ENCODE measurements at regions not wholly inside any gene's neighbourhood (a gene's known extent, or its start where the extent isn't known, plus 50 kb on each side); places are given as distances from the start of the nearest gene placed in this dataset.

DNA sequence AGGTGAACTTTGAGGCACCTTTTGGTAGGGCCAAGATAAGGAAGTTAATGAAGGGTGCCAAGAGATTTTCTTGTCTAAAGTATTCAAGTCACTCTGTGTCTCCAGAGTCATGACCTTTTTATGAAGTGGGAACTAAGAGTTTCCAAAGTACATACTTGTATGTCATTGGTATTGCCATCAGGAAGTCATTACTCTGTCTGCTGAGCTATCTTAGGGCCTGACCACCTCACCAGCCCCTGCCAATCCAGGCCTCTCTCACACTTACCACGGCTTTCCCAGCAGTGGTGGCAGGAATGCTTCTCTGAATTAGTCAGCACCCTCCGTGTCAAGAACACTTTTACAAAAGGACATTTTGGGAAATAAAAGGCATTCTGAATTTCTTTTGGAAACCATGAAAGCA, 192.8 kb upstream of the MTNR1B start:
- DNase-seq (no peak), ATAC-seq (ENCODE audit: poor library complexity) (no peak)
- no peak overlapping the region for H3K27ac Mint-ChIP-seq
- ChIA-PET POLR2A (no interaction called here), CTCF (no interaction called here)
- no peak overlapping the region for H3K27ac ChIP-seq (ENCODE audit: low read depth in 1 of 2, low read length in 2 of 2)
- H3K4me1 Mint-ChIP-seq (ENCODE audit: low read depth): no peaks in the 10 kb centered on the region
- H3K4me1 ChIP-seq (ENCODE audit: insufficient read depth, low read length): no peaks in the 10 kb centered on the region
- intact Hi-C loops (cut with DNase I, micrococcal nuclease): no loop called here
- no peaks in the 10 kb centered on the region for H3K27me3 Mint-ChIP-seq
- no peaks in the 10 kb centered on the region for H3K9me3 ChIP-seq (ENCODE audit: control insufficient read depth in 1 of 2, insufficient read depth in 1 of 2, low read length in 2 of 2)
- H3K27me3 ChIP-seq (ENCODE audit: control insufficient read depth in 1 of 2, insufficient read depth in 2 of 2, low read length in 2 of 2): no peaks in the 10 kb centered on the region
- H3K36me3 ChIP-seq (ENCODE audit: insufficient read depth, low read length): no peaks in the 10 kb centered on the region
- no peaks in the 10 kb centered on the region for H3K9me3 Mint-ChIP-seq
- no peak overlapping the region for H3K4me3 ChIP-seq (ENCODE audit: low read length)
- H3K36me3 Mint-ChIP-seq (ENCODE audit: low read depth): no peaks in the 10 kb centered on the region
- no peak overlapping the region for H3K4me3 Mint-ChIP-seq
- TF ChIP-seq, protein P1, sequence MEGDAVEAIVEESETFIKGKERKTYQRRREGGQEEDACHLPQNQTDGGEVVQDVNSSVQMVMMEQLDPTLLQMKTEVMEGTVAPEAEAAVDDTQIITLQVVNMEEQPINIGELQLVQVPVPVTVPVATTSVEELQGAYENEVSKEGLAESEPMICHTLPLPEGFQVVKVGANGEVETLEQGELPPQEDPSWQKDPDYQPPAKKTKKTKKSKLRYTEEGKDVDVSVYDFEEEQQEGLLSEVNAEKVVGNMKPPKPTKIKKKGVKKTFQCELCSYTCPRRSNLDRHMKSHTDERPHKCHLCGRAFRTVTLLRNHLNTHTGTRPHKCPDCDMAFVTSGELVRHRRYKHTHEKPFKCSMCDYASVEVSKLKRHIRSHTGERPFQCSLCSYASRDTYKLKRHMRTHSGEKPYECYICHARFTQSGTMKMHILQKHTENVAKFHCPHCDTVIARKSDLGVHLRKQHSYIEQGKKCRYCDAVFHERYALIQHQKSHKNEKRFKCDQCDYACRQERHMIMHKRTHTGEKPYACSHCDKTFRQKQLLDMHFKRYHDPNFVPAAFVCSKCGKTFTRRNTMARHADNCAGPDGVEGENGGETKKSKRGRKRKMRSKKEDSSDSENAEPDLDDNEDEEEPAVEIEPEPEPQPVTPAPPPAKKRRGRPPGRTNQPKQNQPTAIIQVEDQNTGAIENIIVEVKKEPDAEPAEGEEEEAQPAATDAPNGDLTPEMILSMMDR (IDR thresholded peaks at IDR 0.05): no peak

DNA sequence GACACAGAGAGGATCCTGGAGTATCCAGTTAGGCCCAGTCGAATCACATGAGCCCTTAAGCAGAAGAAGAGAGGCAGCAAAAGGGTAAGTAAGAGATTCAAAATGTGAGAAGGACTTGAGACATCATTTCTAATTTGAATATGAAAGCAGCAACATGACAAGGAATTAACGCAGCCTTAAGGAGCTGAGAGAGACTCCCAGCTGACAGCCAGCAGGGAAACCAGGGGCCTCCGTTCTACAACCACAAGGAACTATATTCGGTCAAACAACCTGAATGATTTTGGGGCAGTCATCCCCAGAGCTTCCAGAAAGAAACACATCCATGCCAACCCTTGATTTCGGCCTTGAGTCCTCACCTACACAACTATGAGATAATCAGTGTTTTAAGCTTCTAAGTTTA, 189.7 kb upstream of the MTNR1B start:
- Mint-ChIP-seq H3K27me3 (peaks cover 4% of the 10 kb centered on the region), H3K4me1 (ENCODE audit: low read depth) (no peaks in the 10 kb centered on the region), H3K36me3 (ENCODE audit: low read depth) (no peaks in the 10 kb centered on the region), H3K9me3 (no peaks in the 10 kb centered on the region), H3K27ac (no peak overlapping the region), H3K4me3 (no peak overlapping the region)
- Histone ChIP-seq H3K4me1 (ENCODE audit: insufficient read depth, low read length) (no peaks in the 10 kb centered on the region), H3K9me3 (ENCODE audit: control insufficient read depth in 1 of 2, insufficient read depth in 1 of 2, low read length in 2 of 2) (no peaks in the 10 kb centered on the region), H3K36me3 (ENCODE audit: insufficient read depth, low read length) (no peaks in the 10 kb centered on the region), H3K27ac (ENCODE audit: low read depth in 1 of 2, low read length in 2 of 2) (no peak overlapping the region), H3K4me3 (ENCODE audit: low read length) (no peak overlapping the region), H3K27me3 (ENCODE audit: control insufficient read depth in 1 of 2, insufficient read depth in 2 of 2, low read length in 2 of 2) (no peaks in the 10 kb centered on the region)
- intact Hi-C loops (cut with DNase I, micrococcal nuclease): no loop called here
- TF ChIP-seq, protein P1 (IDR thresholded peaks at IDR 0.05): no peak
- ATAC-seq (ENCODE audit: poor library complexity) (no peak), DNase-seq (no peak)
- ChIA-PET POLR2A (no interaction called here), CTCF (no interaction called here)

DNA sequence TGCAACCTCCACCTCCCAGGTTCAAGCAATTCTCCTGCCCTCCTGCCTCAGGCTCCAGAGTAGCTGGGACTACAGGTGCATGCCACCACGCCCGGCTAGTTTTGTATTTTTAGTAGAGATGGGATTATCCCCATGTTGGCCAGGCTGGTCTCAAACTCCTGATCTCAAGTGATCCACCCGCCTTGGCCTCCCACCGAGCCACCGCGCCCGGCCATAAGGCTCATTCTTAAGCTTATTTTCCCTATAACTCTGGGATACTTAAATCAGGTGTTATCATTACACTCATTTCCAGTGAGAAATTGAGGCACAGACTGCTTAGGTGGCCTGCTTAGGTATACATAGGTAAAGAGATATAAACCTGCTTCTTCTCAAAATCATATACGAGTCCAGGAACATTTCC, 188.3 kb upstream of the MTNR1B start:
- Mint-ChIP-seq H3K27ac (no peak overlapping the region), H3K4me3 (no peak overlapping the region), H3K9me3 (no peaks in the 10 kb centered on the region), H3K36me3 (ENCODE audit: low read depth) (no peaks in the 10 kb centered on the region), H3K4me1 (ENCODE audit: low read depth) (no peaks in the 10 kb centered on the region), H3K27me3 (peaks cover 4% of the 10 kb centered on the region)
- intact Hi-C loops (cut with DNase I, micrococcal nuclease): no loop called here
- H3K9me3 ChIP-seq (ENCODE audit: control insufficient read depth in 1 of 2, insufficient read depth in 1 of 2, low read length in 2 of 2): no peaks in the 10 kb centered on the region
- H3K27me3 ChIP-seq (ENCODE audit: control insufficient read depth in 1 of 2, insufficient read depth in 2 of 2, low read length in 2 of 2): no peaks in the 10 kb centered on the region
- no peak for DNase-seq
- TF ChIP-seq, protein P1 (IDR thresholded peaks at IDR 0.05): no peak
- no peak overlapping the region for H3K4me3 ChIP-seq (ENCODE audit: low read length)
- no peaks in the 10 kb centered on the region for H3K4me1 ChIP-seq (ENCODE audit: insufficient read depth, low read length)
- CTCF ChIA-PET: no interaction called here
- POLR2A ChIA-PET: no interaction called here
- no peak for ATAC-seq (ENCODE audit: poor library complexity)
- H3K27ac ChIP-seq (ENCODE audit: low read depth in 1 of 2, low read length in 2 of 2): no peak overlapping the region
- no peaks in the 10 kb centered on the region for H3K36me3 ChIP-seq (ENCODE audit: insufficient read depth, low read length)
